ENCODE measurements at regions not wholly inside any gene's neighbourhood (a gene's known extent, or its start where the extent isn't known, plus 50 kb on each side); places are given as distances from the start of the nearest gene placed in this dataset.
A peak's percentile ranks its signal among the peaks of the same experiment; 100 is the strongest.

- in situ Hi-C loops (cut with MboI; ENCODE audit: low pct_unique_long_range_greater_than_20kb in 2 of 9, low sequenced_read_pairs in 9 of 9, unreplicated experiment in 9 of 9), result no loop called here
- WGBS, 10 experiments, result 0% methylated on average over 2 of the region's 5 CpGs; no CpG with 5 or more reads in 9 of the 10 experiments
- peaks cover 0 to 9% of the 10 kb centered on the region in 2 donors for H3K4me1 ChIP-seq (replicated peaks in 1 of 2)
- no peak for ATAC-seq (replicated peaks in 6 of 8)
- H3K27ac ChIP-seq, result no peak overlapping the region
- no peak overlapping the region for H3K4me3 ChIP-seq
These were observed 565.2 kb downstream of the TCERG1L start for GRCh38 chr10:130746311-130746710.

GRCh38 chr10:130747356-130747755 is 564.2 kb downstream of the TCERG1L start:
- WGBS, 10 experiments, result 6 to 72% (median 47%) methylated on average over 2 to 10 of the region's 11 CpGs; no CpG with 5 or more reads in 1 of the 10 experiments
- ATAC-seq (replicated peaks in 6 of 8), result no peak
- in situ Hi-C loops (cut with MboI; ENCODE audit: low pct_unique_long_range_greater_than_20kb in 2 of 9, low sequenced_read_pairs in 9 of 9, unreplicated experiment in 9 of 9), result no loop called here

GRCh38 chr10:130747946-130748345 is 563.6 kb downstream of the TCERG1L start:
- 0 to 100% (median 54%) methylated on average over 1 to 13 of the region's 13 CpGs for WGBS, 10 experiments
- Histone ChIP-seq H3K4me3 (no peak overlapping the region), H3K4me1 (replicated peaks in 1 of 2) (peaks cover 0 to 9% of the 10 kb centered on the region in 2 donors), H3K27ac (no peak overlapping the region)
- in situ Hi-C loops (cut with MboI; ENCODE audit: low pct_unique_long_range_greater_than_20kb in 2 of 9, low sequenced_read_pairs in 9 of 9, unreplicated experiment in 9 of 9), result no loop called here
- ATAC-seq (replicated peaks in 6 of 8), result no peak

More at GRCh38 chr10:130747356-130747755, 564.2 kb downstream of the TCERG1L start:
- Histone ChIP-seq H3K4me3 (no peak overlapping the region), H3K27ac (no peak overlapping the region), H3K4me1 (replicated peaks in 1 of 2) (peaks cover 0 to 9% of the 10 kb centered on the region in 2 donors)

GRCh38 chr10:130748409-130749057 is 563.0 kb downstream of the TCERG1L start:
- ATAC-seq (replicated peaks in 6 of 8), result peak in 3 of 8 experiments; percentile 35 to 82 (median 79)
- in situ Hi-C loops (cut with MboI; ENCODE audit: low pct_unique_long_range_greater_than_20kb in 2 of 9, low sequenced_read_pairs in 9 of 9, unreplicated experiment in 9 of 9), result no loop called here
- WGBS, 10 experiments, result 7 to 73% (median 42%) methylated on average over 1 to 8 of the region's 14 CpGs; no CpG with 5 or more reads in 2 of the 10 experiments
- H3K27ac ChIP-seq, result no peak overlapping the region
- no peak overlapping the region for H3K4me3 ChIP-seq
- peaks cover 0 to 9% of the 10 kb centered on the region in 2 donors for H3K4me1 ChIP-seq (replicated peaks in 1 of 2)

- no peak for ATAC-seq (replicated peaks in 6 of 8)
- WGBS, 10 experiments, result 20% methylated on average over 1 of the region's 2 CpGs; no CpG with 5 or more reads in 9 of the 10 experiments
These were observed 561.6 kb downstream of the TCERG1L start for GRCh38 chr10:130749911-130750310.

GRCh38 chr10:130750441-130750840 is 561.1 kb downstream of the TCERG1L start:
- Histone ChIP-seq H3K27ac (no peak overlapping the region), H3K4me1 (replicated peaks in 1 of 2) (peaks cover 0 to 9% of the 10 kb centered on the region in 2 donors), H3K4me3 (no peak overlapping the region)
- ATAC-seq (replicated peaks in 6 of 8), result no peak
- in situ Hi-C loops (cut with MboI; ENCODE audit: low pct_unique_long_range_greater_than_20kb in 2 of 9, low sequenced_read_pairs in 9 of 9, unreplicated experiment in 9 of 9), result no loop called here
- WGBS, 10 experiments, result 0 to 14% (median 6%) methylated on average over 1 to 2 of the region's 2 CpGs; no CpG with 5 or more reads in 6 of the 10 experiments

More at GRCh38 chr10:130749911-130750310, 561.6 kb downstream of the TCERG1L start:
- Histone ChIP-seq H3K4me1 (replicated peaks in 1 of 2) (peaks cover 0 to 9% of the 10 kb centered on the region in 2 donors), H3K4me3 (no peak overlapping the region), H3K27ac (no peak overlapping the region)
- in situ Hi-C loops (cut with MboI; ENCODE audit: low pct_unique_long_range_greater_than_20kb in 2 of 9, low sequenced_read_pairs in 9 of 9, unreplicated experiment in 9 of 9), result no loop called here

- no peak for ATAC-seq (replicated peaks in 6 of 8)
- Histone ChIP-seq H3K4me1 (replicated peaks in 1 of 2) (peaks cover 0 to 9% of the 10 kb centered on the region in 2 donors), H3K4me3 (no peak overlapping the region), H3K27ac (no peak overlapping the region)
- 0 to 100% (median 74%) methylated on average over 1 to 11 of the region's 15 CpGs; no CpG with 5 or more reads in 2 of the 10 experiments for WGBS, 10 experiments
- in situ Hi-C loops (cut with MboI; ENCODE audit: low pct_unique_long_range_greater_than_20kb in 2 of 9, low sequenced_read_pairs in 9 of 9, unreplicated experiment in 9 of 9), result no loop called here
These were observed 560.2 kb downstream of the TCERG1L start for GRCh38 chr10:130751106-130751840.

GRCh38 chr10:130751851-130752250 is 559.7 kb downstream of the TCERG1L start:
- peaks cover 0 to 9% of the 10 kb centered on the region in 2 donors for H3K4me1 ChIP-seq (replicated peaks in 1 of 2)
- H3K27ac ChIP-seq, result no peak overlapping the region
- in situ Hi-C loops (cut with MboI; ENCODE audit: low pct_unique_long_range_greater_than_20kb in 2 of 9, low sequenced_read_pairs in 9 of 9, unreplicated experiment in 9 of 9), result no loop called here
- 0 to 100% (median 70%) methylated on average over 1 to 8 of the region's 8 CpGs; no CpG with 5 or more reads in 1 of the 10 experiments for WGBS, 10 experiments
- no peak overlapping the region for H3K4me3 ChIP-seq
- ATAC-seq (replicated peaks in 6 of 8), result no peak

- no peak for ATAC-seq (replicated peaks in 6 of 8)
- 0 to 89% (median 52%) methylated on average over 1 to 6 of the region's 6 CpGs; no CpG with 5 or more reads in 4 of the 10 experiments for WGBS, 10 experiments
- in situ Hi-C loops (cut with MboI; ENCODE audit: low pct_unique_long_range_greater_than_20kb in 2 of 9, low sequenced_read_pairs in 9 of 9, unreplicated experiment in 9 of 9), result no loop called here
These were observed 554.9 kb downstream of the TCERG1L start for GRCh38 chr10:130756651-130757050.

GRCh38 chr10:130757271-130757670 is 554.2 kb downstream of the TCERG1L start:
- no peak for ATAC-seq (replicated peaks in 6 of 8)
- no peak overlapping the region for H3K4me3 ChIP-seq
- peaks cover 0 to 12% of the 10 kb centered on the region in 2 donors for H3K4me1 ChIP-seq (replicated peaks in 1 of 2)
- in situ Hi-C loops (cut with MboI; ENCODE audit: low pct_unique_long_range_greater_than_20kb in 2 of 9, low sequenced_read_pairs in 9 of 9, unreplicated experiment in 9 of 9), result no loop called here
- 0 to 80% (median 52%) methylated on average over 1 to 5 of the region's 5 CpGs; no CpG with 5 or more reads in 4 of the 10 experiments for WGBS, 10 experiments
- H3K27ac ChIP-seq, result no peak overlapping the region

More at GRCh38 chr10:130756651-130757050, 554.9 kb downstream of the TCERG1L start:
- H3K4me3 ChIP-seq, result no peak overlapping the region
- no peak overlapping the region for H3K27ac ChIP-seq
- peaks cover 0 to 9% of the 10 kb centered on the region in 2 donors for H3K4me1 ChIP-seq (replicated peaks in 1 of 2)

GRCh38 chr10:130757821-130758489 is 553.6 kb downstream of the TCERG1L start:
- in situ Hi-C loops (cut with MboI; ENCODE audit: low pct_unique_long_range_greater_than_20kb in 2 of 9, low sequenced_read_pairs in 9 of 9, unreplicated experiment in 9 of 9), result no loop called here
- Histone ChIP-seq H3K4me3 (no peak overlapping the region), H3K4me1 (replicated peaks in 1 of 2) (peaks cover 0 to 14% of the 10 kb centered on the region in 2 donors), H3K27ac (no peak overlapping the region)
- whole genome bisulfite sequencing, 10 experiments, result 17 to 88% (median 40%) methylated on average over 1 to 9 of the region's 17 CpGs; no CpG with 5 or more reads in 5 of the 10 experiments
- no peak for ATAC-seq (replicated peaks in 6 of 8)

- Histone ChIP-seq H3K4me1 (replicated peaks in 1 of 2) (peaks cover 0 to 14% of the 10 kb centered on the region in 2 donors), H3K4me3 (no peak overlapping the region), H3K27ac (no peak overlapping the region)
- ATAC-seq (replicated peaks in 6 of 8), result no peak
- in situ Hi-C loops (cut with MboI; ENCODE audit: low pct_unique_long_range_greater_than_20kb in 2 of 9, low sequenced_read_pairs in 9 of 9, unreplicated experiment in 9 of 9), result no loop called here
- WGBS, 10 experiments, result 23 to 90% methylated on average over 2 of the region's 5 CpGs; no CpG with 5 or more reads in 8 of the 10 experiments
These were observed 553.0 kb downstream of the TCERG1L start for GRCh38 chr10:130758529-130758928.
